Lower lobe of right lung (tissue), 2 donors: ENCODE measurements at regions not wholly inside any gene's neighbourhood (a gene's known extent, or its start where the extent isn't known, plus 50 kb on each side); places are given as distances from the start of the nearest gene placed in this dataset.

ENCODE experiments used
- ATAC-seq, 2 donors: fragments of 200-7000 bp; cut with Tn5 transposase; one replicate each; pipeline ENCODE4 v1.9.1; 2020 to 2022; ENCODE audit warnings: mild to moderate bottlenecking in 2 of 2, moderate library complexity in 2 of 2
- DNase-seq: peaks from one replicate; pipeline ENCODE4 v3.0.0-alpha.2; 2020
- H3K27ac ChIP-seq: fragments of 200-600 bp; one replicate; pipeline ENCODE4 v1.8.0; 2022
- H3K27me3 ChIP-seq: fragments of 200-600 bp; one replicate; pipeline ENCODE4 v1.8.0; 2022; ENCODE audit warnings: low read depth
- H3K36me3 ChIP-seq: fragments of 200-600 bp; one replicate; pipeline ENCODE4 v1.8.0; 2022; ENCODE audit warnings: mild to moderate bottlenecking
- H3K4me1 ChIP-seq: fragments of 200-600 bp; one replicate; pipeline ENCODE4 v1.8.0; 2022
- H3K4me3 ChIP-seq: fragments of 200-600 bp; one replicate; pipeline ENCODE4 v1.8.0; 2022; ENCODE audit warnings: mild to moderate bottlenecking
- H3K9me3 ChIP-seq: fragments of 200-600 bp; one replicate; pipeline ENCODE4 v1.8.0; 2022
- CTCF ChIP-seq: fragments of 200-600 bp; IDR thresholded peaks from one replicate; pipeline ENCODE4 v1.8.0; 2022; ENCODE audit warnings: antibody characterized with exemption, mild to moderate bottlenecking
- intact Hi-C: fragments of 100-400 bp; cut with DNase I; formaldehyde crosslinking; loops from one replicate; pipeline ENCODE4 v1.11.0; 2022
- donor health status: DM: no; HTN: yes; CAD: no; lungs with severe emphysema.

- Histone ChIP-seq H3K4me3 (no peak overlapping the region), H3K9me3 (no peaks in the 10 kb centered on the region), H3K36me3 (no peaks in the 10 kb centered on the region), H3K4me1 (no peaks in the 10 kb centered on the region), H3K27me3 (no peaks in the 10 kb centered on the region), H3K27ac (no peak overlapping the region)
- intact Hi-C loops: no loop called here
- TF ChIP-seq CTCF: no peak
- DNase-seq: no peak
- ATAC-seq: no peak
Observed at GRCh38 chr21:16568244-16568643, 838.5 kb downstream of the USP25 start.

- no peak for DNase-seq
- no peak for TF ChIP-seq CTCF
- no peaks in the 10 kb centered on the region for H3K36me3 ChIP-seq
- H3K27me3 ChIP-seq: no peaks in the 10 kb centered on the region
- no peaks in the 10 kb centered on the region for H3K4me1 ChIP-seq
- no peaks in the 10 kb centered on the region for H3K9me3 ChIP-seq
- intact Hi-C loops: no loop called here
- ATAC-seq: no peak
- H3K27ac ChIP-seq: no peak overlapping the region
- H3K4me3 ChIP-seq: no peak overlapping the region
Observed at GRCh38 chr21:16568661-16569060, 838.9 kb downstream of the USP25 start.

GRCh38 chr21:16569679-16570078 is 839.9 kb downstream of the USP25 start:
- H3K4me1 ChIP-seq: no peaks in the 10 kb centered on the region
- no peak for TF ChIP-seq CTCF
- no peaks in the 10 kb centered on the region for H3K27me3 ChIP-seq
- intact Hi-C loops: no loop called here
- no peak overlapping the region for H3K27ac ChIP-seq
- H3K4me3 ChIP-seq: no peak overlapping the region
- no peaks in the 10 kb centered on the region for H3K36me3 ChIP-seq
- DNase-seq (no peak), ATAC-seq (no peak)
- H3K9me3 ChIP-seq: no peaks in the 10 kb centered on the region

- no peak for DNase-seq
- Histone ChIP-seq H3K4me3 (no peak overlapping the region), H3K9me3 (no peaks in the 10 kb centered on the region), H3K4me1 (no peaks in the 10 kb centered on the region), H3K36me3 (no peaks in the 10 kb centered on the region), H3K27ac (no peak overlapping the region), H3K27me3 (no peaks in the 10 kb centered on the region)
- intact Hi-C loops: no loop called here
- ATAC-seq: no peak
- TF ChIP-seq CTCF: no peak
Observed at GRCh38 chr21:16570171-16570570, 840.4 kb downstream of the USP25 start.

GRCh38 chr21:16570856-16571255 is 841.1 kb downstream of the USP25 start:
- intact Hi-C loops: no loop called here
- no peak for DNase-seq
- H3K4me1 ChIP-seq: no peaks in the 10 kb centered on the region
- no peak overlapping the region for H3K27ac ChIP-seq
- H3K9me3 ChIP-seq: no peaks in the 10 kb centered on the region
- no peak for ATAC-seq
- H3K4me3 ChIP-seq: no peak overlapping the region
- H3K27me3 ChIP-seq: no peaks in the 10 kb centered on the region
- no peaks in the 10 kb centered on the region for H3K36me3 ChIP-seq
- no peak for TF ChIP-seq CTCF

- no peaks in the 10 kb centered on the region for H3K4me1 ChIP-seq
- H3K4me3 ChIP-seq: no peak overlapping the region
- no peaks in the 10 kb centered on the region for H3K36me3 ChIP-seq
- intact Hi-C loops: no loop called here
- no peaks in the 10 kb centered on the region for H3K9me3 ChIP-seq
- TF ChIP-seq CTCF: no peak
- H3K27me3 ChIP-seq: no peaks in the 10 kb centered on the region
- DNase-seq (no peak), ATAC-seq (no peak)
- H3K27ac ChIP-seq: no peak overlapping the region
Observed at GRCh38 chr21:16571594-16571993, 841.8 kb downstream of the USP25 start.
